ENCODE measurements at regions not wholly inside any gene's neighbourhood (a gene's known extent, or its start where the extent isn't known, plus 50 kb on each side); places are given as distances from the start of the nearest gene placed in this dataset.

DNA sequence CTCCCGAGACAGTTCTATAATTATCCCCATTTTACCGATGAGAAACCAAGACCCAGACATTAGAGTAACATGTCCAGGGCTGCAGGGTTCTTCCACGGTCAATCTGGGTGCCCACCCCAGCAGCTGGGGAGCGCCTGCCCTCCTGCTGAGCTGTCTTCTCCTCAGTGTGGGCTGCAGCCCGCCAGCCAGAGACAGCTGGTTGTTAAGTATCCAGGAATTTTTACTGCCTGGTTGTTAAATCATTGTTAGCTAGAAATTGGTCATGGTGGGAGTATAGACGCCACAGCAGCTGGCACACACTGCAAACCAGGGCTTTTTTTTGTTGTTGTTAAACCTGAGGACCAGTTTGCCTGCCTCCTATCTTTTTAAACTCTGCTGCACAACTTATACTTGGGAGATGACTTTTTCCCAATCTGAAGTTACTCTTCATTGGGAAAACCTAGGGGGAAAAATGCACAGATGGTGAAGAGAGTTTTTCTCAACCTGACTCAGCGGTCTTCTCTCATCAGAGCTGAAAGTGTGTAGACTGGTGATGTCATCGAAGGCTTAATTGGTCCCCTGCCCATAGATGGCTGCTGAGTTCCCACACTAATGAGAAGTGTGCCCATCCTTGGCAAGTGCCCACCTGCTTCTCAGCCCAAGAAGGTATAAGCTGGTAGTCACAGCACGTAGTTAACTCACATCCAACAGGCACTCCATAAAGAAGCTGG is 208.6 kb downstream of the DRD1 start:
- H3K4me3 ChIP-seq (ENCODE audit: insufficient read depth, low read depth, low read length, poor library complexity, severe bottlenecking): no peak overlapping the region
- no peak for DNase-seq
- H3K4me1 ChIP-seq (ENCODE audit: control insufficient read depth, insufficient read depth, low read length, poor library complexity, severe bottlenecking): no peaks in the 10 kb centered on the region
- no peaks in the 10 kb centered on the region for H3K36me3 ChIP-seq (ENCODE audit: control insufficient read depth, insufficient read depth, low read length)
- no peak overlapping the region for H3K27ac ChIP-seq (ENCODE audit: insufficient read depth, low read length, poor library complexity, severe bottlenecking)
- no peaks in the 10 kb centered on the region for H3K9me3 ChIP-seq (ENCODE audit: control insufficient read depth, low read length)
- no peaks in the 10 kb centered on the region for H3K27me3 ChIP-seq (replicated peaks; ENCODE audit: control insufficient read depth, insufficient read depth, low read length, poor library complexity, severe bottlenecking)

DNA sequence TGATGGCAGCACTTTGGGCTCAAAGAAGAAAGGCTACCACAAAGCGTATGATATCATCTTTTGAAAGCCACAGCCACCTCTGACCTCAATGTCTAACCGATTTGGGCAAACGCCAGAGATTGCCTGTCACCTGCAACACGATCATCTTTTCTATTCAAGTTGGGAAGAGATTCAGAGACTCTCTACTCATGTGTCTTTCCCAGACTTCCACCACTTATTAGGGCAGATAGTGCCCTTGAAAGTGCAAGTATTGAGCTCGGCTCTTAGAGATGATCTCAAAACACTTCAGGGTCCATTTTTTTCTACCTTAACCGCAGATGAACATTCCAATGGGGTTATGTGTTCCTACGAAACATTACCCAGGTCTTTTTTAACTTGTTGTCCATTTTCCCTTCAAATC is 213.7 kb downstream of the DRD1 start:
- Histone ChIP-seq H3K4me3 (ENCODE audit: insufficient read depth, low read depth, low read length, poor library complexity, severe bottlenecking) (no peak overlapping the region), H3K27ac (ENCODE audit: insufficient read depth, low read length, poor library complexity, severe bottlenecking) (no peak overlapping the region), H3K9me3 (ENCODE audit: control insufficient read depth, low read length) (no peaks in the 10 kb centered on the region), H3K4me1 (ENCODE audit: control insufficient read depth, insufficient read depth, low read length, poor library complexity, severe bottlenecking) (no peaks in the 10 kb centered on the region), H3K36me3 (ENCODE audit: control insufficient read depth, insufficient read depth, low read length) (no peaks in the 10 kb centered on the region), H3K27me3 (replicated peaks; ENCODE audit: control insufficient read depth, insufficient read depth, low read length, poor library complexity, severe bottlenecking) (no peaks in the 10 kb centered on the region)
- no peak for DNase-seq

DNA sequence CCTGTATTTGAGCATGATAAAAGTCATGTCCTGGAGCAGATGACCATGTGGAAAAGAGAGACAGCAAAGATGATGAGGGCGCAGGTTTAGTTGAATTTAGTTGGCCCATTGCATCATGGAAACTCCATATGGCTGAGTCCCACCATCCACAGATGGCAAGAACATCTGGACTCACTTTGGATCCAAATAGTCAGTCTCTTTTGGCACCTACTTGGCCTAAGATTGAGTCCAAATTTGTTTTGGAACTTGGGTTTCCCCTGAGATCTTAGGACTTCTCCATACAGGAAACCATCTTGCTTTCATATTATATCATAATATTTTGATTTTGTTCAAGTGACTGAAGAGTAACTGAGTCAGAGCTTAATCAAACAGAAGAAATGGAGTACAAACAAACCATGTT is 217.5 kb downstream of the DRD1 start:
- Histone ChIP-seq H3K4me3 (ENCODE audit: insufficient read depth, low read depth, low read length, poor library complexity, severe bottlenecking) (no peak overlapping the region), H3K36me3 (ENCODE audit: control insufficient read depth, insufficient read depth, low read length) (no peaks in the 10 kb centered on the region), H3K27ac (ENCODE audit: insufficient read depth, low read length, poor library complexity, severe bottlenecking) (no peak overlapping the region), H3K4me1 (ENCODE audit: control insufficient read depth, insufficient read depth, low read length, poor library complexity, severe bottlenecking) (no peaks in the 10 kb centered on the region), H3K27me3 (replicated peaks; ENCODE audit: control insufficient read depth, insufficient read depth, low read length, poor library complexity, severe bottlenecking) (no peaks in the 10 kb centered on the region), H3K9me3 (ENCODE audit: control insufficient read depth, low read length) (no peaks in the 10 kb centered on the region)
- DNase-seq: no peak

DNA sequence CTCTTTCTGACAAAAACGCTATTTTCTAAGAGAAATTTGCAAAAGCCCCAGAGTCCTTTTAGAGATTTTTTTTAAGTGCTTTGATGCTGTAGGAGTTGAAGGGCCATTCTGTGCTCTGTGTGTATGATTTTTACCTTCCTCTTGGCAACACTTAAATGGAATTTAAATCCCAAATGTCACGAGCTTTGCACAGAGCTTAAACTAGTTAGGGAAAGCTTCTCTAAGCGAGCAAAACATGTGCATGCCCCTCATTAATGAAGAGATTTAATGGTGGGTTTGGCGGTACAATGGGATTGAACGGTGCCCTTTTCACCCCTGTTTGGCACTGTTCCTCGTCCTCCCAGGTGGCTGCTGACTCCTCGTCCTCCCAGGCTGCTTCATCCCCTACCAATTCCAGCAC is 220.7 kb downstream of the DRD1 start:
- no peak overlapping the region for H3K4me3 ChIP-seq (ENCODE audit: insufficient read depth, low read depth, low read length, poor library complexity, severe bottlenecking)
- H3K27me3 ChIP-seq (replicated peaks; ENCODE audit: control insufficient read depth, insufficient read depth, low read length, poor library complexity, severe bottlenecking): no peaks in the 10 kb centered on the region
- no peaks in the 10 kb centered on the region for H3K9me3 ChIP-seq (ENCODE audit: control insufficient read depth, low read length)
- H3K27ac ChIP-seq (ENCODE audit: insufficient read depth, low read length, poor library complexity, severe bottlenecking): no peak overlapping the region
- no peaks in the 10 kb centered on the region for H3K36me3 ChIP-seq (ENCODE audit: control insufficient read depth, insufficient read depth, low read length)
- no peak for DNase-seq
- H3K4me1 ChIP-seq (ENCODE audit: control insufficient read depth, insufficient read depth, low read length, poor library complexity, severe bottlenecking): no peaks in the 10 kb centered on the region

DNA sequence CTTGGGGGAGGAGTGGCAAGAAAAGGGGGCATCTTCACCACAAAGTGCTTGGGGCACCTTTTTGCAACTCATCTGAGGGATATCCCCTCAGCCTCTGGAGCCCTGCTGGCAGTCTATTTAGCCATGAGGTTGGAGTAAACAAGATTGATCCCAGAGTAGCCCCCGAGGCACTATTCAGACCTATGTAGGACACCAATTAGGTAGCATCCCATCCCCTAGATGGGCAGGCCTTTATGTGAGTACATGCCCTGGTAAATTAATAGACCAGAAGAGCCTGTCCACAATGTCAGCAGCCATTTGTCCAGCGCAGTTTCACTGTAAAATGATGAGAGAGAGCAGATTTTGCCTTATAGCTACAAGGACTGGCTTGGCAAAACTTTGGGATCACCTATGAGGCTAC is 221.4 kb downstream of the DRD1 start:
- H3K36me3 ChIP-seq (ENCODE audit: control insufficient read depth, insufficient read depth, low read length): no peaks in the 10 kb centered on the region

DNA sequence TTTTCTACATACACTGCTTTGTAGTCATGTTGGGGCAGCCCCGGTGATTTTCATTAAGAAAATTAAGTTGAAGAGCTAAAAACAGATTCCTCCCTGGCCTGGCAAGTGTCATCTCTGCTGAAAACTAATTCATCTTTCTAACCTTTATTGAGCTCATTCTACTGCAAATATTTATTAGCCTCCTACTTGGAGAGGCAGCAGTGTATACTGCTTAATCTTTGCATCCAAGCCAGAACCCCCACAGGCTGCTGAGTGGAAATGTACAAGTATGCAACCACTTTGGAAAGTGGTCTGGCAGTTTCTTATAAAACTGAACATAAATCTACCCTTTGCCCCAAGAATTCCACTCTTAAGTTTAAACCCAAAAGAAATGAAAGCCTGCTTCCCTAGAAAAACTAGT is 223.4 kb downstream of the DRD1 start:
- no peaks in the 10 kb centered on the region for H3K4me1 ChIP-seq (ENCODE audit: control insufficient read depth, insufficient read depth, low read length, poor library complexity, severe bottlenecking)
- no peaks in the 10 kb centered on the region for H3K9me3 ChIP-seq (ENCODE audit: control insufficient read depth, low read length)
- no peak for DNase-seq
- H3K27me3 ChIP-seq (replicated peaks; ENCODE audit: control insufficient read depth, insufficient read depth, low read length, poor library complexity, severe bottlenecking): no peaks in the 10 kb centered on the region
- H3K36me3 ChIP-seq (ENCODE audit: control insufficient read depth, insufficient read depth, low read length): no peaks in the 10 kb centered on the region
- no peak overlapping the region for H3K4me3 ChIP-seq (ENCODE audit: insufficient read depth, low read depth, low read length, poor library complexity, severe bottlenecking)
- no peak overlapping the region for H3K27ac ChIP-seq (ENCODE audit: insufficient read depth, low read length, poor library complexity, severe bottlenecking)

More for the DNA sequence above, 221.4 kb downstream of the DRD1 start:
- DNase-seq: no peak
- Histone ChIP-seq H3K4me1 (ENCODE audit: control insufficient read depth, insufficient read depth, low read length, poor library complexity, severe bottlenecking) (no peaks in the 10 kb centered on the region), H3K27me3 (replicated peaks; ENCODE audit: control insufficient read depth, insufficient read depth, low read length, poor library complexity, severe bottlenecking) (no peaks in the 10 kb centered on the region), H3K9me3 (ENCODE audit: control insufficient read depth, low read length) (no peaks in the 10 kb centered on the region), H3K4me3 (ENCODE audit: insufficient read depth, low read depth, low read length, poor library complexity, severe bottlenecking) (no peak overlapping the region), H3K27ac (ENCODE audit: insufficient read depth, low read length, poor library complexity, severe bottlenecking) (no peak overlapping the region)

DNA sequence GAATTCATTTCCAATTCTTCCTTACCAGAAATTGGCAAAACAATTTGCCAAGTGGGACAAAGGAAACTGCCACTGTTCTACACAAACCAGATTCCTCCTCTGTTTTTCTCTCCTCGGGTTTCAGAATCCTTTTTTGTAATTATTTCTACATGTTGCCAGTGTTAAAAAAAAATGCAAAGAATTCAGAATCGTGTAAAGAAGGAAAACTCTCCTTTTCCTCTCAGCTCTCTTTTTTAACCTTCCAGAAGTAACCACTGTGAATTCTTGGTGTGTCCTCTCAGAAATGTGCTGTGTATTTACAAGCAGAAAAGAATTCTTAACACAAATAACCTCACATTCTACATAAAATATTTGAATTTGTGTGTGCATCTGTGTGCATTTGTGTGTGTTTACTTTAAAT is 224.6 kb downstream of the DRD1 start:
- DNase-seq: no peak
- Histone ChIP-seq H3K36me3 (ENCODE audit: control insufficient read depth, insufficient read depth, low read length) (no peaks in the 10 kb centered on the region), H3K27me3 (replicated peaks; ENCODE audit: control insufficient read depth, insufficient read depth, low read length, poor library complexity, severe bottlenecking) (no peaks in the 10 kb centered on the region), H3K27ac (ENCODE audit: insufficient read depth, low read length, poor library complexity, severe bottlenecking) (no peak overlapping the region), H3K4me3 (ENCODE audit: insufficient read depth, low read depth, low read length, poor library complexity, severe bottlenecking) (no peak overlapping the region), H3K4me1 (ENCODE audit: control insufficient read depth, insufficient read depth, low read length, poor library complexity, severe bottlenecking) (no peaks in the 10 kb centered on the region), H3K9me3 (ENCODE audit: control insufficient read depth, low read length) (no peaks in the 10 kb centered on the region)

DNA sequence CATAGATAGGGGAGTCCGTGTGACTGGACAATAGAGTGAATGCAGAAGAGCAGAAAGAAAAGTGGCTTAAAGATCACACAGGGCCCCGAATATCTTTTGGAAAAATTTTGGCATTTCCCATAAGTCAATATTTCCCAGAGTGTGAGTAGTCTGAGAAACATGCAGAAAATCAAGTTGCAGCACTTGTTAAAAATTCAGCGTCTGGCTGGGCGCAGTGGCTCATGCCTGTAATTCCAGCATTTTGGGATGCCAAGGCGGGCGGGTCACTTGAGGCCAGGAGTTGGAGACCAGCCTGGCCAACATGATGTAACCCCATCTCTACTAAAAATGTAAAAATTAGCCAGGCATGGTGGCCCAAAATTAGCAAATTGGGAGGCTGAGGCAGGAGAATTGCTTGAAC is 227.0 kb downstream of the DRD1 start:
- H3K36me3 ChIP-seq (ENCODE audit: control insufficient read depth, insufficient read depth, low read length): no peaks in the 10 kb centered on the region
- DNase-seq: no peak
- H3K9me3 ChIP-seq (ENCODE audit: control insufficient read depth, low read length): no peaks in the 10 kb centered on the region
- H3K4me1 ChIP-seq (ENCODE audit: control insufficient read depth, insufficient read depth, low read length, poor library complexity, severe bottlenecking): no peaks in the 10 kb centered on the region
- H3K4me3 ChIP-seq (ENCODE audit: insufficient read depth, low read depth, low read length, poor library complexity, severe bottlenecking): no peak overlapping the region
- no peaks in the 10 kb centered on the region for H3K27me3 ChIP-seq (replicated peaks; ENCODE audit: control insufficient read depth, insufficient read depth, low read length, poor library complexity, severe bottlenecking)
- H3K27ac ChIP-seq (ENCODE audit: insufficient read depth, low read length, poor library complexity, severe bottlenecking): no peak overlapping the region

DNA sequence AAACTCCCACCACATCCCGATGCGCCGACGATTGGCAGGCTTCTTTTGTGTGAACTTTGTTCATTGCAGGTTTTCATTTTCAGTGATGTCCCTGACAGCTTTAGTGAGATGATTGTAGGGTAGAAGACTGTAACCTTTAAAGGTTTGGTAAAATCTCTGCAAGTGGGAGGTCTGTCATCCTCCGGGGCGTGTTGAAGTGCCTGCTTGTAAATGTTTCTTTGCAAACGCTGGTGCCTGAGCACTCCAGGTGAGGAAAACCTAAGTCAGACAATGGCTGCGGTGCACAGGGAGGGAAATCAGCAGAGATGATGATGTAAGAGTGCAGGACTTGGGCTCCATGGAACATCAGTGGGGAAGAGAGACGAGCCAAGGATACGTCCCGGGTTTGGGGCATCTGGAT is 228.1 kb downstream of the DRD1 start:
- no peak overlapping the region for H3K27ac ChIP-seq (ENCODE audit: insufficient read depth, low read length, poor library complexity, severe bottlenecking)
- no peaks in the 10 kb centered on the region for H3K27me3 ChIP-seq (replicated peaks; ENCODE audit: control insufficient read depth, insufficient read depth, low read length, poor library complexity, severe bottlenecking)
- no peak for DNase-seq
- H3K9me3 ChIP-seq (ENCODE audit: control insufficient read depth, low read length): no peaks in the 10 kb centered on the region
- H3K36me3 ChIP-seq (ENCODE audit: control insufficient read depth, insufficient read depth, low read length): no peaks in the 10 kb centered on the region
- H3K4me1 ChIP-seq (ENCODE audit: control insufficient read depth, insufficient read depth, low read length, poor library complexity, severe bottlenecking): no peaks in the 10 kb centered on the region
- H3K4me3 ChIP-seq (ENCODE audit: insufficient read depth, low read depth, low read length, poor library complexity, severe bottlenecking): no peak overlapping the region

DNA sequence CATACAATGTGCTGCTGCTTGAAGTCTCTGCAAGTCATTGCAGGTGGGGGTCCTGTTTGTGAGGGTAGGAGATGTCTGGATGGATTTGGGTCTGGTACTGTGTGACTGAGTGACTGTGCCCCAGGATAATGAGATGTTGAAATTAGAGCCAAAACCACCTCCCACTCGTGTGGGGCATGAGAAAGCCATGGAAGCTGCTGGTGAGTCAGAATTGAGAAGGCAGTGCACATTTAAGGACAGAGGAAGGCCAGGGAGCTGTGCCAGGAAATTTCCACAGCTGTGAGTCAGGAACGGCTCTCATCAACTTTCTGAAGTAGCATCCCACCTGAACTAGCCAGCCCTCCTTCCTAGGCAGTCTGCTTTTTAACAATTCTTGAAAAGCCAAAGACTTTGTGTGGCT is 229.8 kb downstream of the DRD1 start:
- Histone ChIP-seq H3K27ac (ENCODE audit: insufficient read depth, low read length, poor library complexity, severe bottlenecking) (no peak overlapping the region), H3K4me3 (ENCODE audit: insufficient read depth, low read depth, low read length, poor library complexity, severe bottlenecking) (no peak overlapping the region), H3K36me3 (ENCODE audit: control insufficient read depth, insufficient read depth, low read length) (no peaks in the 10 kb centered on the region), H3K9me3 (ENCODE audit: control insufficient read depth, low read length) (no peaks in the 10 kb centered on the region), H3K4me1 (ENCODE audit: control insufficient read depth, insufficient read depth, low read length, poor library complexity, severe bottlenecking) (no peaks in the 10 kb centered on the region), H3K27me3 (replicated peaks; ENCODE audit: control insufficient read depth, insufficient read depth, low read length, poor library complexity, severe bottlenecking) (no peaks in the 10 kb centered on the region)
- no peak for DNase-seq

Measured in effector memory CD4-positive, alpha-beta T cell (primary cell).